Cardiac fibroblast (primary cell): ENCODE measurements at regions not wholly inside any gene's neighbourhood (a gene's known extent, or its start where the extent isn't known, plus 50 kb on each side); places are given as distances from the start of the nearest gene placed in this dataset.

ENCODE experiments used
- DNase-seq, 2 donors: peaks; one replicate each; pipeline versions ENCODE4 v3.0.0 to v3.0.0-alpha.2; 2010; ENCODE audit warnings: low read depth in 2 of 2
- H3K4me3 ChIP-seq, 2 donors: replicated peaks in 1 of 2; 1 replicate in 1 of 2; 2 replicates in 1 of 2; pipeline ENCODE4 v1.5.1; 2011; ENCODE audit warnings: low read depth in 2 of 2, low read length in 2 of 2, mild to moderate bottlenecking in 2 of 2, moderate library complexity in 1 of 2
- CTCF ChIP-seq: IDR thresholded peaks from one replicate; pipeline ENCODE4 v1.5.1; 2011; ENCODE audit warnings: low read depth, mild to moderate bottlenecking, low read length, inconsistent platforms

- TF ChIP-seq CTCF = no peak
- no peak overlapping the region for H3K4me3 ChIP-seq
- no peak for DNase-seq
Observed at GRCh38 chr9:100865648-100866047, 162.9 kb upstream of the PLPPR1 start.

- no peak for DNase-seq
- no peak for TF ChIP-seq CTCF
- H3K4me3 ChIP-seq = no peak overlapping the region
Observed at GRCh38 chr9:100869326-100869725, 159.2 kb upstream of the PLPPR1 start.

- DNase-seq = no peak
- TF ChIP-seq CTCF = no peak
- no peak overlapping the region for H3K4me3 ChIP-seq
Observed at GRCh38 chr9:100879884-100880283, 148.6 kb upstream of the PLPPR1 start.

GRCh38 chr9:100880284-100880683, 148.2 kb upstream of the PLPPR1 start:
- H3K4me3 ChIP-seq = no peak overlapping the region
- no peak for TF ChIP-seq CTCF
- DNase-seq = no peak

GRCh38 chr9:100884518-100884917, 144.0 kb upstream of the PLPPR1 start:
- DNase-seq = no peak
- no peak for TF ChIP-seq CTCF
- H3K4me3 ChIP-seq = no peak overlapping the region

- TF ChIP-seq CTCF = no peak
- H3K4me3 ChIP-seq = no peak overlapping the region
- DNase-seq = no peak
Observed at GRCh38 chr9:100890321-100890720, 138.2 kb upstream of the PLPPR1 start.

- no peak overlapping the region for H3K4me3 ChIP-seq
- no peak for TF ChIP-seq CTCF
- no peak for DNase-seq
Observed at GRCh38 chr9:100911273-100911672, 117.3 kb upstream of the PLPPR1 start.
